ENCODE measurements at regions not wholly inside any gene's neighbourhood (a gene's known extent, or its start where the extent isn't known, plus 50 kb on each side); places are given as distances from the start of the nearest gene placed in this dataset.

DNA sequence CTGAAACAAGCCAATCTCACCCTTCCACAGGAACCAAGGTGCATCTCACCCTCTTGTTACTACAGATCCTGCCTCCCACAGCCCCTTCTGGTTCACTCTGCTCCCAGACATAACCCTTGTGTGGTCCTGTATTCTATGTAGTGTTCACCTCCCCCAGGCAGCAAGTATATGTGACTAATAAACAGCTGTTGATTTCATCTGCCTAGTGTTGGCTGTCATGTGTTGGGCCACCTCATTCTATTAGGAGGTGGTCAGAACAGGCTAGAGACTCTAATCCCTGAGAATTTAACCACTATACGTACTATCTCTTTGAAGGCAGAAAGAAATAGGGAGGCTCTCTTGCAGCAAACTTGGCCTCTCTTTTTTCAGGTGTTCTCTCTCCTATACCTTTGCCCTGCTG is 134.3 kb upstream of the RPL34 start:
- no TSS peak for BruUV-seq (replicated peaks)
- no peaks in the 10 kb centered on the region for H3K9me3 ChIP-seq
- no peaks in the 10 kb centered on the region for H3K4me1 Mint-ChIP-seq (ENCODE audit: low read depth, unreplicated experiment)
- H3K27me3 Mint-ChIP-seq (ENCODE audit: insufficient read depth, unreplicated experiment): no peaks in the 10 kb centered on the region
- TF ChIP-seq, protein P1, sequence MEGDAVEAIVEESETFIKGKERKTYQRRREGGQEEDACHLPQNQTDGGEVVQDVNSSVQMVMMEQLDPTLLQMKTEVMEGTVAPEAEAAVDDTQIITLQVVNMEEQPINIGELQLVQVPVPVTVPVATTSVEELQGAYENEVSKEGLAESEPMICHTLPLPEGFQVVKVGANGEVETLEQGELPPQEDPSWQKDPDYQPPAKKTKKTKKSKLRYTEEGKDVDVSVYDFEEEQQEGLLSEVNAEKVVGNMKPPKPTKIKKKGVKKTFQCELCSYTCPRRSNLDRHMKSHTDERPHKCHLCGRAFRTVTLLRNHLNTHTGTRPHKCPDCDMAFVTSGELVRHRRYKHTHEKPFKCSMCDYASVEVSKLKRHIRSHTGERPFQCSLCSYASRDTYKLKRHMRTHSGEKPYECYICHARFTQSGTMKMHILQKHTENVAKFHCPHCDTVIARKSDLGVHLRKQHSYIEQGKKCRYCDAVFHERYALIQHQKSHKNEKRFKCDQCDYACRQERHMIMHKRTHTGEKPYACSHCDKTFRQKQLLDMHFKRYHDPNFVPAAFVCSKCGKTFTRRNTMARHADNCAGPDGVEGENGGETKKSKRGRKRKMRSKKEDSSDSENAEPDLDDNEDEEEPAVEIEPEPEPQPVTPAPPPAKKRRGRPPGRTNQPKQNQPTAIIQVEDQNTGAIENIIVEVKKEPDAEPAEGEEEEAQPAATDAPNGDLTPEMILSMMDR (IDR thresholded peaks at IDR 0.05; ENCODE audit: insufficient read depth in 1 of 2, low read depth in 1 of 2, low read length in 1 of 2, severe bottlenecking in 1 of 2, unreplicated experiment in 1 of 2): no peak
- CTCF ChIA-PET: no interaction called here
- intact Hi-C loops (cut with micrococcal nuclease; ENCODE audit: unreplicated experiment): no loop called here
- no peak for DNase-seq
- H3K4me3 ChIP-seq (ENCODE audit: low read depth, low read length): no peak overlapping the region
- H3K27ac Mint-ChIP-seq (ENCODE audit: unreplicated experiment): no peak overlapping the region
- no peaks in the 10 kb centered on the region for H3K36me3 Mint-ChIP-seq (ENCODE audit: insufficient read depth, unreplicated experiment)
- H3K4me1 ChIP-seq: no peaks in the 10 kb centered on the region
- H3K9me3 Mint-ChIP-seq (ENCODE audit: unreplicated experiment): no peaks in the 10 kb centered on the region
- H3K36me3 ChIP-seq (ENCODE audit: control insufficient read depth, insufficient read depth, low read length): no peaks in the 10 kb centered on the region
- H3K27me3 ChIP-seq (replicated peaks; ENCODE audit: control insufficient read depth, insufficient read depth, low read length): no peaks in the 10 kb centered on the region
- POLR2A ChIA-PET: no interaction called here
- no peak overlapping the region for H3K4me3 Mint-ChIP-seq (ENCODE audit: unreplicated experiment)

DNA sequence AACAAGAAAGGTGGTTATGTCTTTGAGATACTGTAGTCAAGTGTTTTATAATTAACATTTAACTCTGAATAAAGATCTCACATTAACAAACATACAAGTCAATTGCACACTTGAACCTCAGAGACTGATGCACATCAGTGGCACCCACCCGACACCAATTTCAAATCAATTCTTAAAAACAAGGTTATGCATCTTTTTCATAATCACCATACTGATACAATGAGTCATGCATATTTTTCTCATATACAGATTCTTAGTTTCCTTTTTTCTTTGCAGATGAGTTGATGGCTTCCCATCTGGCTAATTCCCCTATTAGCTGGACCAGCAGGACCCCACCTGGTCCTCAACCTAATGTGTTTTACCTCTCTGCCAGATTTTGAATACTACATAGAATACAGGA is 136.2 kb upstream of the RPL34 start:
- H3K4me1 ChIP-seq: no peaks in the 10 kb centered on the region
- Mint-ChIP-seq H3K27me3 (ENCODE audit: insufficient read depth, unreplicated experiment) (no peaks in the 10 kb centered on the region), H3K36me3 (ENCODE audit: insufficient read depth, unreplicated experiment) (no peaks in the 10 kb centered on the region), H3K4me3 (ENCODE audit: unreplicated experiment) (no peak overlapping the region), H3K4me1 (ENCODE audit: low read depth, unreplicated experiment) (no peaks in the 10 kb centered on the region), H3K9me3 (ENCODE audit: unreplicated experiment) (no peaks in the 10 kb centered on the region), H3K27ac (ENCODE audit: unreplicated experiment) (no peak overlapping the region)
- ChIA-PET POLR2A (no interaction called here), CTCF (no interaction called here)
- intact Hi-C loops (cut with micrococcal nuclease; ENCODE audit: unreplicated experiment): no loop called here
- no peaks in the 10 kb centered on the region for H3K9me3 ChIP-seq
- H3K36me3 ChIP-seq (ENCODE audit: control insufficient read depth, insufficient read depth, low read length): no peaks in the 10 kb centered on the region
- TF ChIP-seq, protein P1 (IDR thresholded peaks at IDR 0.05; ENCODE audit: insufficient read depth in 1 of 2, low read depth in 1 of 2, low read length in 1 of 2, severe bottlenecking in 1 of 2, unreplicated experiment in 1 of 2): no peak
- H3K27me3 ChIP-seq (replicated peaks; ENCODE audit: control insufficient read depth, insufficient read depth, low read length): no peaks in the 10 kb centered on the region
- no TSS peak for BruUV-seq (replicated peaks)
- no peak for DNase-seq
- no peak overlapping the region for H3K4me3 ChIP-seq (ENCODE audit: low read depth, low read length)

DNA sequence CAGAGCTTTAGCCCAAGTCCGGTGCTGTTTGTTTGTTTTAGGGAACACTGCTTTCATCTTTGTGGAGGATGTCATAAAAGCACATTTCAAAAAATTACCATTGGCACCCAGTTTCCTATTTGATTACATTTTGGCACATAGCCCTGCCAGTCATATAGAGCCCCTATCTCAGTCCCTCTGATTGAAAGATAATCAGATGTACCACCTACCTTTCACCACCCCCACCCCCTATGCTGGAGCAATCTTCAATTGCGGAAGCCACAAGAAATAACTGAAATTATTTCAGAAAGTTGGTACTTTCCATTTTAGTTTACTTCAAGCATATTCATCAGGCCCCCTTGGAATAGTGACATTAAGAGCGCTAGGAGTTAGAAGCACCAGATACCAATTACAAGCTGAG is 136.7 kb upstream of the RPL34 start:
- BruUV-seq (replicated peaks): no TSS peak
- intact Hi-C loops (cut with micrococcal nuclease; ENCODE audit: unreplicated experiment): no loop called here

More for the DNA sequence above, 136.7 kb upstream of the RPL34 start:
- no peak overlapping the region for H3K27ac Mint-ChIP-seq (ENCODE audit: unreplicated experiment)
- no peaks in the 10 kb centered on the region for H3K4me1 Mint-ChIP-seq (ENCODE audit: low read depth, unreplicated experiment)
- Histone ChIP-seq H3K36me3 (ENCODE audit: control insufficient read depth, insufficient read depth, low read length) (no peaks in the 10 kb centered on the region), H3K9me3 (no peaks in the 10 kb centered on the region), H3K4me1 (no peaks in the 10 kb centered on the region), H3K4me3 (ENCODE audit: low read depth, low read length) (no peak overlapping the region), H3K27me3 (replicated peaks; ENCODE audit: control insufficient read depth, insufficient read depth, low read length) (no peaks in the 10 kb centered on the region)
- H3K9me3 Mint-ChIP-seq (ENCODE audit: unreplicated experiment): no peaks in the 10 kb centered on the region
- no peak overlapping the region for H3K4me3 Mint-ChIP-seq (ENCODE audit: unreplicated experiment)
- TF ChIP-seq, protein P1 (IDR thresholded peaks at IDR 0.05; ENCODE audit: insufficient read depth in 1 of 2, low read depth in 1 of 2, low read length in 1 of 2, severe bottlenecking in 1 of 2, unreplicated experiment in 1 of 2): no peak
- ChIA-PET POLR2A (no interaction called here), CTCF (no interaction called here)
- H3K27me3 Mint-ChIP-seq (ENCODE audit: insufficient read depth, unreplicated experiment): no peaks in the 10 kb centered on the region
- no peaks in the 10 kb centered on the region for H3K36me3 Mint-ChIP-seq (ENCODE audit: insufficient read depth, unreplicated experiment)
- DNase-seq: no peak

Measured in Caco-2 (cell line).